ENCODE measurements at regions not wholly inside any gene's neighbourhood (a gene's known extent, or its start where the extent isn't known, plus 50 kb on each side); places are given as distances from the start of the nearest gene placed in this dataset.

GRCh38 chr6:3905945-3906845 is 57.0 kb downstream of the FAM50B start:
- H3K4me3 Mint-ChIP-seq (ENCODE audit: unreplicated experiment): no peak overlapping the region
- DNase-seq (ENCODE audit: unreplicated experiment): no peak
- no peak overlapping the region for H3K27ac Mint-ChIP-seq (ENCODE audit: low read depth, unreplicated experiment)
- peaks cover 9% of the 10 kb centered on the region for H3K4me1 Mint-ChIP-seq (ENCODE audit: insufficient read depth, unreplicated experiment)
- no peaks in the 10 kb centered on the region for H3K36me3 Mint-ChIP-seq (ENCODE audit: insufficient read depth, unreplicated experiment)
- ChIA-PET CTCF (interaction anchor here (0.7 kb wide), 1 partner anchor 141 kb away, joined by 3 read pairs; no protein-coding TSS in a partner anchor), POLR2A (no interaction called here)
- TF ChIP-seq CTCF (IDR thresholded peaks at IDR 0.05; ENCODE audit: unreplicated experiment): no peak
- no TSS peak for BruUV-seq (replicated peaks)
- intact Hi-C loops (cut with micrococcal nuclease): no loop called here
- H3K27me3 Mint-ChIP-seq (ENCODE audit: insufficient read depth, unreplicated experiment): no peaks in the 10 kb centered on the region
- H3K9me3 Mint-ChIP-seq (ENCODE audit: unreplicated experiment): no peaks in the 10 kb centered on the region

GRCh38 chr6:3906846-3907151 is 57.6 kb downstream of the FAM50B start:
- H3K27me3 Mint-ChIP-seq (ENCODE audit: insufficient read depth, unreplicated experiment): no peaks in the 10 kb centered on the region
- H3K36me3 Mint-ChIP-seq (ENCODE audit: insufficient read depth, unreplicated experiment): peaks cover 5% of the 10 kb centered on the region
- H3K4me3 Mint-ChIP-seq (ENCODE audit: unreplicated experiment): no peak overlapping the region
- TF ChIP-seq CTCF (IDR thresholded peaks at IDR 0.05; ENCODE audit: unreplicated experiment): no peak
- ChIA-PET CTCF (interaction anchor here (0.7 kb wide), 1 partner anchor 140 kb away, joined by 3 read pairs; no protein-coding TSS in a partner anchor), POLR2A (no interaction called here)
- no TSS peak for BruUV-seq (replicated peaks)
- H3K9me3 Mint-ChIP-seq (ENCODE audit: unreplicated experiment): no peaks in the 10 kb centered on the region
- intact Hi-C loops (cut with micrococcal nuclease): no loop called here
- no peak overlapping the region for H3K27ac Mint-ChIP-seq (ENCODE audit: low read depth, unreplicated experiment)
- no peak for DNase-seq (ENCODE audit: unreplicated experiment)
- peaks cover 13% of the 10 kb centered on the region for H3K4me1 Mint-ChIP-seq (ENCODE audit: insufficient read depth, unreplicated experiment)

GRCh38 chr6:3908223-3908622 is 59.0 kb downstream of the FAM50B start:
- intact Hi-C loops (cut with micrococcal nuclease): no loop called here
- POLR2A ChIA-PET: interaction anchor here (0.8 to 1.2 kb wide), 2 partner anchors 11 to 89 kb away, joined by 3 read pairs; no protein-coding TSS in a partner anchor
- no TSS peak for BruUV-seq (replicated peaks)
- no peak for DNase-seq (ENCODE audit: unreplicated experiment)
- Mint-ChIP-seq H3K4me3 (ENCODE audit: unreplicated experiment) (no peak overlapping the region), H3K4me1 (ENCODE audit: insufficient read depth, unreplicated experiment) (peaks cover 28% of the 10 kb centered on the region), H3K9me3 (ENCODE audit: unreplicated experiment) (no peaks in the 10 kb centered on the region), H3K27me3 (ENCODE audit: insufficient read depth, unreplicated experiment) (no peaks in the 10 kb centered on the region), H3K27ac (ENCODE audit: low read depth, unreplicated experiment) (no peak overlapping the region), H3K36me3 (ENCODE audit: insufficient read depth, unreplicated experiment) (peaks cover 6% of the 10 kb centered on the region)
- CTCF ChIA-PET: interaction anchor here (0.6 to 1.0 kb wide), 5 partner anchors 9 to 305 kb away, joined by 3 to 4 read pairs (median 3); no protein-coding TSS in a partner anchor
- TF ChIP-seq CTCF (IDR thresholded peaks at IDR 0.05; ENCODE audit: unreplicated experiment): no peak

GRCh38 chr6:3908961-3909360 is 59.8 kb downstream of the FAM50B start:
- DNase-seq (ENCODE audit: unreplicated experiment): no peak
- TF ChIP-seq CTCF (IDR thresholded peaks at IDR 0.05; ENCODE audit: unreplicated experiment): no peak
- peaks cover 32% of the 10 kb centered on the region for H3K4me1 Mint-ChIP-seq (ENCODE audit: insufficient read depth, unreplicated experiment)
- BruUV-seq (replicated peaks): no TSS peak
- no peak overlapping the region for H3K27ac Mint-ChIP-seq (ENCODE audit: low read depth, unreplicated experiment)
- intact Hi-C loops (cut with micrococcal nuclease): no loop called here
- peaks cover 6% of the 10 kb centered on the region for H3K36me3 Mint-ChIP-seq (ENCODE audit: insufficient read depth, unreplicated experiment)
- ChIA-PET POLR2A (interaction anchor here (1.2 kb wide), 1 partner anchor 10 kb away, joined by 3 read pairs; no protein-coding TSS in a partner anchor), CTCF (no interaction called here)
- no peaks in the 10 kb centered on the region for H3K27me3 Mint-ChIP-seq (ENCODE audit: insufficient read depth, unreplicated experiment)
- no peak overlapping the region for H3K4me3 Mint-ChIP-seq (ENCODE audit: unreplicated experiment)
- no peaks in the 10 kb centered on the region for H3K9me3 Mint-ChIP-seq (ENCODE audit: unreplicated experiment)

All from MCF 10A (cell line).